GM12873 (cell line): ENCODE measurements at regions not wholly inside any gene's neighbourhood (a gene's known extent, or its start where the extent isn't known, plus 50 kb on each side); places are given as distances from the start of the nearest gene placed in this dataset.

Source experiments
- TF ChIP-seq, protein P1 (sequence below): IDR thresholded peaks from 2 replicates; pipeline ENCODE4 v1.5.1; 2012; ENCODE audit warnings: low read depth, mild to moderate bottlenecking, moderate library complexity, low read length, control low read depth; ENCODE audit not compliant: insufficient read depth; ENCODE audit errors: missing control alignments

DNA sequence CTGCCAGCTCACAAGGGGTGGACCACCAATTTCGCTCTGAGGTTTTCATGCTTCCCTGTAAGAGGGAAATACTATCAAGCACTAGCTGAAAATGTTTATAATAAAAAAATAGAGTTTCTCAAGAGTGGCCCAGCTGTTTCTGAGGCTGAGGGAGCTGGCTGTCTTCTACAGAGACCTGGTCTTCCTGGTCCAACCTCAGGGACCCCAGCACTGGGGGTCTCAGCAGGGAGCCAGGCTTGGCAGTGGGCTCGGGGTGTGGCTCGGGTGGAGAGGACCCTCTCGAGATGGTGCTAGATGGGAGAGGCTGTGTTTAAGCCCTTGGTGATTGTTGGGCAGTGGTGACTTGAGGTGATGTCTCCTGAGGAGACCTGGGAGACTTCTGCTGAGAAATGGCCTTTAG lies 87.3 kb upstream of the SHH start:
- TF ChIP-seq, protein P1, sequence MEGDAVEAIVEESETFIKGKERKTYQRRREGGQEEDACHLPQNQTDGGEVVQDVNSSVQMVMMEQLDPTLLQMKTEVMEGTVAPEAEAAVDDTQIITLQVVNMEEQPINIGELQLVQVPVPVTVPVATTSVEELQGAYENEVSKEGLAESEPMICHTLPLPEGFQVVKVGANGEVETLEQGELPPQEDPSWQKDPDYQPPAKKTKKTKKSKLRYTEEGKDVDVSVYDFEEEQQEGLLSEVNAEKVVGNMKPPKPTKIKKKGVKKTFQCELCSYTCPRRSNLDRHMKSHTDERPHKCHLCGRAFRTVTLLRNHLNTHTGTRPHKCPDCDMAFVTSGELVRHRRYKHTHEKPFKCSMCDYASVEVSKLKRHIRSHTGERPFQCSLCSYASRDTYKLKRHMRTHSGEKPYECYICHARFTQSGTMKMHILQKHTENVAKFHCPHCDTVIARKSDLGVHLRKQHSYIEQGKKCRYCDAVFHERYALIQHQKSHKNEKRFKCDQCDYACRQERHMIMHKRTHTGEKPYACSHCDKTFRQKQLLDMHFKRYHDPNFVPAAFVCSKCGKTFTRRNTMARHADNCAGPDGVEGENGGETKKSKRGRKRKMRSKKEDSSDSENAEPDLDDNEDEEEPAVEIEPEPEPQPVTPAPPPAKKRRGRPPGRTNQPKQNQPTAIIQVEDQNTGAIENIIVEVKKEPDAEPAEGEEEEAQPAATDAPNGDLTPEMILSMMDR, result no peak

DNA sequence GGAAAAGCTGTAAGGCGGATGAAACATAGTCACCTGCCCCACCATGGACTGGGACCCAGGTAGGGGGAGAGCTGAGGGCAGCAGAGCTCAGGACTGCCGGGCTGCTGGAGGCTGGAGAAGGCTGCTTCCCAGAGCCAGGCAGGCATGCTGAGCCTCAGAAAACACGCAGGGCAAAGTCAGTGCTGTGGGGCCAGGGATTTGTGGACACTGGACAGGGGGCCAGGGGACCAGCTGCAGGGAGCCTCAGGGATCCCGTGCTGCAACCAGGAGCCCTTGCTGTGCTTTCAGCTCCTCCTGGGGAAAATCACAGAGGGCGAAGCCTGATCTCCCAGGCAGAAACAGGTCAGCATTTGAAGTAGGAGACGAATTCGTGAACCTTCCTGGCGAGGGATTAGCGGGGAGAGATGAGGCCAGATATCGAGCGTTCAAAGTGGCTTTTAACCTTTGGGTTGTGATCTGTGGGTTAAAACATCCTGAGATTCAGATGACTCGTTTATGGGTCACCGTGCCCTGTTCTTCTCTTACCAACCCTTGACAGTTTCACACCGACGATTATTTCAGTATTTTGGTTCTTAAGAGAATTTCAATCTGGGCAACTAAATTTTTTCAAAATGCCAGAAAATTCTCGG lies 85.6 kb upstream of the SHH start:
- TF ChIP-seq, protein P1, result no peak

DNA sequence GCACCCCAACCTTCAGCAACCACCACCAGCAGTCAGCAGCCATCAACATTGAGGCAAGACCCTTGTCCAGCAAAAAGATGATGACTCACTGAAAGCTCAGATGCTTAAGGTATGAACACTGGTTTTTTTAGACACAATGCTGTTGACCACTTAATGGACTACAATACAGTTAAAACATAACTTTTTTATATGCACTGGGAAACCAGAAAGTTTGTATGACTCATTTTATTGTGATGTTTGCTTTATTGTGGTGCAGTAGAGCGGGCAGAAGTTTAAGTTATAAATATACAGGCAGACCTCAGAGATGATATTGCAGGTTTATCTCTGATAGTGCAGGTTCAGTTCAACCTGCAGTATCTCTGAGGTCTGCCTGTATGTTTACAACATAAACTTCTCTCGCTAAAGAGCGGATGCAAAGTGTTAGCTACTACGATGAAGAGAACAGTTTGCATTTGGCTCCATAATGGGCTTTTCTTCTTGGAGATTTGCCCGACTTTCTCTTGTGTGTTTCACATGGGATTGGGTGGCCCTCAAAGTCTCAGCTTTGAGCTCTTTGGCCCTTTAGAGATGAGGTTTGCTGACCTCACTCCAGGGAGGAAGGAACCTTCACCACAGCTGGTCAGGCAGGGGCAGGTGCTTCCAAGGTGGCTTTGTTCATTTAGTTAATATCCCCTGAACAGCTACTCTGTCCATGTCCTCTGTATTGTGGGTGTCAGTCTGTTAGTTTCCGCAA lies 84.4 kb upstream of the SHH start:
- TF ChIP-seq, protein P1, result no peak

DNA sequence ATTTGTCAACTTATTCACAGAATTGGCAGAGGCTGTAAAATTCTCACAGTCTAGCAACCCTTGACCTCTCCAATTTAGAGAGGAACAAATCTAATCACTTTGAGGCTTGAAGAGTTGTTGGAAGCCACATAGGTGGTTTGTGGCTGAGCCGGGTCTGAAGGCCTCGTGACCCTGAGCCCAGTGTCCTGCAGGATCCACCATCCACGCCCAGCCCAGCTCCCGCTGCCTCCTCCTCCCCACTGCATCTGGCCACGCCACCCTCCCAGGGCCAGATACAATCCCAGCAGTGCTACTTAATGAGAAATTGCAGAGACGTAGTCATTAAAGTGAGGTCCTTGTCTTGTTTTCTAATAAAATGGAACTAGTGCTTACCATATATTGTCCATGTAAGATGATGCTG lies 81.4 kb upstream of the SHH start:
- TF ChIP-seq, protein P1, result no peak

DNA sequence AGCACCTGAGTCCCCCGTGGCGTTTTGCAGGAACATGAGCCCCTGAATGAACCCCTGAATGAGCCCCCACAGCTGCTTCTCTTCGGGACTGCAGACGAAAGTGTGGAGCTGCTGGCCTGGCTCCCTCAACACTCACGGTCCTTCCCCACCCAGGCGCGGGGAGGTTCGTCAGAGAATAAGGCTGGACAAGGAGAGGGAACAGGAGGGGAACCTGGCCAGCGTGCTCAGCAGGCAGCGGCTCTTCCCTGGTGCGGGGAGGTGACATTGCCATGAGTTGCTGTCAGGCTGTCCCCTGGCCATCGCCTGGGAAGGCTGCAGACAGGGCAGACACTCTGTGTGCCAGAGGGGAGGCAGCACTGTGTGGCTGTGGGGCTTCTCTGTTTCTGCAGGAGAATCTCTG lies 80.9 kb upstream of the SHH start:
- TF ChIP-seq, protein P1, result no peak

DNA sequence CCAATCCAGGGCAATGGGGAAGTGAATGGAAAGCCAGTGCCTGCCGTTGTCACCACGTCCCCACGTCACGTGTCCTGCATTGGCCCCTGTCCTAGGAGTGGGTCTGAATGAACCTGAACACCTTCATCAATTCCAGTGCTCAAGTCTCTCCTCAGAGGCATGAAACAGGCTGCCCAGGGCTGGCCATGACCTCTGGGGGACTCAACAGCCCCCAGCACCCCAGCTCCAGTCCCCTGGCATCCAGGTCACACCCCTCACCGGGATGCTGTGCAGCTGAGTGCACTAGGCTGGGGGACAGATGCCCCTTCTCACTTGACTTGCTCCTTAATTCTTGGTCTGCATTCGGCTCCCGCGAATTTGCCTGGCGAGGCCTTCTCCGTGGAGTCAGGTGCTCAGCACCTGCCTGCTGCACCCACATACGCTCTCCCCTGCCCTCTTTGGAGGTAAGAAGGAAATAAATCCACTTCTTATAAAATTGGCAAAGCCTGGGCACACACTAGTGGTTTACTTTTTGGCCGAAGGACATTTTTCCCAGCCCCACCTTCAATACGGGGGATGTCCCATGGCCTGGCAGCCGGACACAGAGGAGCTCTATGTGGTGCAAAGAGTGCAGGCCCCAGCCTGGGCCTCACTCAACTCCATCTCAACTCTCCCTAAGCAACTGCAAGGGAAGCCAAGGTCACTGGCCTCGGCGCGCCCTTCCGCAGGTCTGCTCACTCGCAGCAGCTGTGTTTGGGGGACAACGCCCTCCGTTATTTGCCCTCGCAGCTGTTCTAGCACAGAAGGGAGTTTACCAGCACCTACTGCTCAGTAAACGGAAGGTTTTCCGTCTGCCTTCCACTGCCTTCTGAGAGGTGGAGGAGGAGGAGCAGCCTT lies 77.6 kb upstream of the SHH start:
- TF ChIP-seq, protein P1, result no peak

DNA sequence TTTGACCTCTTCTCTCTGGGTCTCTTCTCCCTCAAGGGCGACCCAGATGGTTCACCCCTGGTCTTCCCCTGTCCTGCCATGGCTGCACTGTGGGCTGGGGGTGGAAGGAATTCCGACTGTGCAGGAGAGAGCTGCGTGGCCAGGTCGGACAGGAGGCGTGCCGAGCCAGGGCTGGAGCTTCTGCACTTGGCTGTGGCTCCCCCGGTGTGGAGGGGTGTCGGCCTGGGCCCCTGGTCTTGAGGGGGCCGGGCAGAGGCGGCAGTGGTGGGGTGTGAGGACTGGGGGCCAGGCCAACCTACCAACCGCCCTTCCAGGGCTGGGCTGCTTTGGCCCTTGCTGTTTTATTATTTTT lies 74.9 kb upstream of the SHH start:
- TF ChIP-seq, protein P1, result no peak
